Spleen (tissue), 7 donors: ENCODE measurements at regions not wholly inside any gene's neighbourhood (a gene's known extent, or its start where the extent isn't known, plus 50 kb on each side); places are given as distances from the start of the nearest gene placed in this dataset.
"Not testable (repeated sequence)": the region's sequence is repeated elsewhere in the genome, so short reads cannot be mapped to it uniquely, and the experiment has no call there.

Experiments used
- CTCF ChIP-seq, 11 experiments: fragments of 200-600 bp in 7 of 11; fragments of 450-650 bp in 4 of 11; sonication (generic) in 4 of 11; IDR thresholded peaks in 8 of 11; conservative IDR thresholded peaks in 3 of 11; 1 replicate in 7 of 11; 2 replicates in 4 of 11; pipeline versions ENCODE4 v1.4.0 to v1.8.0; 2016 to 2021; ENCODE audit warnings: antibody characterized with exemption in 11 of 11, inconsistent platforms in 4 of 11, mild to moderate bottlenecking in 1 of 11
- POLR2AphosphoS5 ChIP-seq, 3 donors: sonication (generic); formaldehyde crosslinking; IDR thresholded peaks; one replicate each; pipeline ENCODE4 v1.5.1; 2017; ENCODE audit warnings: antibody characterized with exemption in 3 of 3
- donor health status: DM: no; HTN: no; CAD: no; lungs with moderate emphysema.
- donor health status: DM: no; HTN: no; CAD: no.
- donor health status: DM: no; HTN: no; CAD: no.

DNA sequence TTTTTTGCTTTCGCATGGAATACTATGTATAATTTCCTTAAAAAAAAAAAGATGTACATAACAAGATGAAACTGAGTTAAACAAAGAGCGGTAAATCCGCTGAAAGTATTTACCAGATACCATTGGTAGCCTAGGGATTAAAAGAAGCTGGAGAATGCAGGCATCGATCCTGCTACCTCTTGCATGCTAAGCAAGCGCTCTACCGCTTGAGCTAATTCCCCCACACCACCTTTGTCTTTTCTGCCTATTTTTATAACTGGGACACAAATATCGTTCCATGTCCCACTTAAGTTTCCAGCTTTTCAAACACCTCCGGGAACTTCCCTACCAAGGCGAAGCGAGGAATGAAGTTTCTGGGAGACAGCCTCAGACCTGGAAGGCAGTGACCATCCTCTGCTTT, 498.4 kb downstream of the PRIM2 start:
- not testable (repeated sequence) for TF ChIP-seq CTCF (IDR thresholded peaks at IDR 0.05 in 8 of 11, conservative IDR thresholded peaks at IDR 0.05 in 3 of 11); POLR2AphosphoS5 (IDR thresholded peaks at IDR 0.05)
